ENCODE measurements at regions not wholly inside any gene's neighbourhood (a gene's known extent, or its start where the extent isn't known, plus 50 kb on each side); places are given as distances from the start of the nearest gene placed in this dataset.
"Not testable (repeated sequence)": the region's sequence is repeated elsewhere in the genome, so short reads cannot be mapped to it uniquely, and the experiment has no call there.

DNA sequence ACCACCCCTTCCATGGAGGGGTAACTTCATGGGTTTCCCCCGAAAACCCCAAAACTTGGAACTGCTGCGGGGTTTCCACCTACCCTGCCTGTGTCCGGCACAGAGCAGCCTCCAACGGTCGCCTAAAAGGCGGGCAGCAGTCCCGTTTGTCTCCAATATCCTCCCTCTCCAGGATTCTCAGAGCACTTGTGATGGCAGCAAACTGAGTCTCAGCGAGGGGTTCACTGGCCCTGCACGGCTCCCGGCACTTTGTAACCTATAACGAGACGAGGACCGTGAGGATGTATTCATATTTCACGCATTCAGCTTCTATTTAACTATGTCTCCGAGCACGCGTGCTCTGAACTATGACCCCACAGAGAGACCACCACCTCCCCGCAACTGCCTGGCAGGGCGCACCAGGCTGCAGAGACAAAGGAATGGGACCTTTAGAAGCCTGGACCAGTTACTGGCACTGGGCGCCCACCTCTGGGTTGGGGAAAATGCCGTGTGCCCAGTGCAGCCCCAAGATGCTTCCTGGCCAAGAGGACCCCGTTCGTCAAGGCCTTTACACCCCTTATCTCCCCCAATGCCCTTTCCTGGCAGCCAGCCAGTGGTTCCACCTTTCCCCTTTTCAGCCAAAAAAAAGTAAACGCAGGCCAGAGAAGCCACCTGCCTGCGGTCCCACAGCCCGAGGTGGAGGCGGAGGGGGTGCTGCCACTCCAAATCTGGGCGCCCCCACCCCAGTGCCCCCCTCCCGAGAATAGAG is 173.1 kb upstream of the RTL1 start:
- in situ Hi-C loops (cut with MboI; ENCODE audit: low sequenced_read_pairs), result no loop called here

DNA sequence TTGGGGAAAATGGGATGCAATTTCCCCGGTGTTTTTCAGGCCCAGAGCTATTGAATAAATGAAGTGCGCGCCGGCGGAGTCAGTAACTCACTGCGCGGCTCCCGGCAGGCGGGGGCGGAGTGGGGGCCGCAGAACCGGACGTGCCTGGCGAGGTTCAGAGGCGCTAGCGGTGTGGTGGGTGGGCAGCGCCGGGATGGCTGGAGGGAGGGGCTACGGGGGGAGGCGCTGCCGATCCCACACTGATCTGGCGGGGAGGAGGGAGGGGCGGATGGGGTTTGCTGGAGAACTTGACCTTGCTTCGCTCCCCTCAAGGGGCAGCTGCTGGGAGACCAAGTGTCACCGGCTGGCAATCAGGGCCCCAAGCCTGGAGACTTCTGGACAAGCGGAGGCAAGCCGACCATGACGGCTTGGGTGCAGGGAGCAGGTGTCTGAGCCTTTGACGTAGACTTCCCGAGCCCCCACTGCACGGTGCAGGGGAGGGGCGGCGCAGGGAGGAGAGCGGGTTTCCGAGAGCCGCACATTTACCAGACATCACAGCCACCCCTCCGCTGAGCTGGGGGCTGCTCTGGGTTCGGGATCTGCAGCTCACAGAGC is 174.1 kb upstream of the RTL1 start:
- in situ Hi-C loops (cut with MboI; ENCODE audit: low sequenced_read_pairs), result no loop called here

DNA sequence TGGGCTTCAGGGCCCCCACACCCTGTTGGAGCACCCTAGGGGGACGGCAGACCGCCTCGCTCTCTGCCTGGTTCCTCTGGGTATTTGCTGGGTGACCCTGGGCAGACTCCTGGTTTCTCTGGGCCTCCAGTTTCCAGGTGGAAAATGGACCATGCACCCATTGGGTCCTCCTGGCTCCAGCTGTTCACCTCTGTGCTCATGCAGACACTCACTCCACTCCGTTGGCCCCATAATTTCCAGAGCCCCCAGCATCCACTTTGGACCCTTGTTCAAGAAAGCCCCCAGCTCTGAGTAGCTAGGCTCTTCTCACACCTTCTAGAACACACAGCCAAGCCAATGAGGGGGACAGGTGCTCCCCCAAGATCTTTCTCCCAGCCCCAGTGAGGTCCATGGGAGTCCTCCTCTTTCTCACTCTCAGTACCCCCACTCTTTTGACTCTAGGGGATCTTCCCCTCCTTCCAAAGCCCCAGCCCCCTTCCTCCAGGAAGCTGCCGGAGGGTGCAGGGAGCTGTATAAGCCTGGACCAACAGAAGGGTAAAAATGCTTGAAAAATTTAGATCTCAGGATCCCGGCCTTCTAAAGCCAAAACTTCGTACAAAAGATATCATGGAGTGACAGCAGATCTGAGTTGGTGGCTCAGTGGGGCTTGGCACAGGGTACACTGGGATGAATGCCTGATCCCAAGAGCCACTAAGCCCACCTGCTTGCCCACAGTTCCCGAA is 174.8 kb upstream of the RTL1 start:
- in situ Hi-C loops (cut with MboI; ENCODE audit: low sequenced_read_pairs), result no loop called here

DNA sequence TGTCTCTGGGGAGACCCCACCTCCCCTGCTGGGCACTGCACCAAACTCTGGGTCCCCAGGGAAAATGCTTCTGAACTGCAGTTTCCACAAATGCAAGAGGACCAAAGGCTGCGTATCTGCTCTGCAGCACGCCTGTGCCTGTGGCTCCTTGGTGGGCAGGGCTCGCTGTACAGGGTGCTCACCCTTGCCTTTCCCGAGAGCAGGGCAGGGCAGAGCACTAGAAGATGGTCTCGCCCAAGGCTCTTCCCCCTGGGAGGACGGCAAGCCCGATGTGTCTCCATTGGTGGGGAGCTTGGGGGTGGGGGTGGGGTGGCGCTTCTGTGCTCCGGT is 175.3 kb upstream of the RTL1 start:
- in situ Hi-C loops (cut with MboI; ENCODE audit: low sequenced_read_pairs), result no loop called here

DNA sequence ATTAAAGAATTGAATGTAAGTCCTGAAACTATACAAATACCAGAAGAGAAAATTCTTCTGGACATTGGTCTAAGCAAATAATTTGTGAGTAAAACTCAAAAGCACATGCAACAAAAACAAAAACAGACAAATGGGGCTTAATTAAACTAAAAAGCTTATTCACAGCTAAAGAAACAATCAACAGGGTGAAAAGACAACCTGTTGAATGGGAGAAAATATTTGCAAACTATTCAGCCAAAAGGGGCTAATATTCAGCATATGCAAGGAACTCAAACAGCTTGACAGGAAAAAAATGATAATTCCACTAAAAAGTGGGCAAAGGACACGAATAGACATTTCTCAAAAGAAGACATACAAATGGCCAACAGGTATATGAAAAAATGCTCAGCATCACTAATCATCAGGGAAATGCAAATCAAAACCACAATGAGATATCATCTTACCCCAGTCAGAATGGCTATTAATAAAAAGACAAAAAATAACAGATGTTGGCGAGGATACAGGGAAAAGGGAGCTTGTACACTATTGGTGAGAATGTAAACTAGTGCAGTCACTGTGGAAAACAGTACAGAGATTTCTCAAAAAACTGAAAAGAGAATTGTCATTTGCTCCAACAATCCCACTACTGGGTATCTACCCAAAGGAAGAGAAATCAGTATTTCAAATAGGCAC is 177.5 kb upstream of the RTL1 start:
- in situ Hi-C loops (cut with MboI; ENCODE audit: low sequenced_read_pairs), result no loop called here

DNA sequence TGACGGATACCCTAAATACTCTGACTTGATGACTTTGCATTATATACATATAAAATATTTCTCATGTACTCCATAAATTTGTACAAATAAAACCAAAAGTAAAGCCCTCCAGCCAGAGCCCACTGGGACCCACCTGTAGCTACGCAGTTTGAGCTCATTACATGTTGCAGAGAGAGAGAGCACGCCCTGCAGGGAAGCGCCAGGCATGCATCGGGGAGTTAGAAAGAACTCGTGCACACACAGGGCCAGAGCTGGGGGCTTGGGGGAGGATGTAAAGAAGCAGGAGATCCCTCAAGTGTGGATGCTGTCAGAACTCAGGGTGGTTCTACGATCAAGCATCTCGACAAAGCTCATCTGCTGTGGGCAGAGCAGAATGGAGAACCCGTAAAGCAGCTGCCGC is 178.5 kb upstream of the RTL1 start:
- in situ Hi-C loops (cut with MboI; ENCODE audit: low sequenced_read_pairs), result no loop called here

DNA sequence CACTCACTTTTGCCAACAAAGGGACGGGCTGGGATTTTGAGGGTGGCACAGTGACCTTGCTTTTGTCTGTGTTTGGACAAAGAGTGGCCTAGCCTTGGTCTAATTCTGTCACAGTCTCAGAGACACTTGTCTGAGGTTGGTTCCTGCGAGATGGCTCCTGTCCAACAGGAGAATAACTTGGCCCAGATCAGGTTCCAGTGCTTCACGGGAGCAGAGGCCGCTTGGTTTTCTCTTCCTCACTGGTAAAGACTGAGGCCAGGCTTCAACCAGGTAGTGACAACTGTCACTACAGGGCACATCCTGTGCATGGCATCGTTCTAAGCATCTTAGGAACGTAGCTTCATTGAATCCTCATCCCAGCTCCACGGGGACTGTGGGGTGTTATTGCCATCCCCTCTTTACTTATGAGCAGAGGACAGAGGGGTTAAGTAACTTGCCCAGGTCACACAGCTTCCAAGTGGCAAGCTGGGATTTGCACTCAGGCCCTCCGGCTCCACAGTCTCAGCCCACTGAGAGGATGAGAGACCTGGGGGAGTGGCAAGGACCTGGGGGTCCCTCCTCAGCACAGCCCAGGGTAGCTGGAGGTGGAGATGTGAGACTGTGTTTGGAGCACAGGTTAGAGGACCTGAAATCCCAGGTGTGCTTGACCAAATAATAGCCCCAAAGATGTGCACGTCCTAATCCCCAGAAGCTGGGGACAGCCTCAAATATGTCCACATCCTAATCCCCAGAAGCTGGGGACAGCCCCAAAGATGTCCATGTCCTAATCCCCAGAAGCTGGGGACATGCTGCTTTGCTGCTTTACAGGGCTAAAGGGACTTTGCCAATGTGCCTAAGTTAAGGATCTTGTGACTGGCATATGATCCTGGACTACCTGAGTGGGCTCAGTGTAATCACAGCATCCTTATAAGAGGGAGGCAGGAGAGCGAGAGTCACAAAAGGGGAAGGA is 179.2 kb upstream of the RTL1 start:
- in situ Hi-C loops (cut with MboI; ENCODE audit: low sequenced_read_pairs), result no loop called here

DNA sequence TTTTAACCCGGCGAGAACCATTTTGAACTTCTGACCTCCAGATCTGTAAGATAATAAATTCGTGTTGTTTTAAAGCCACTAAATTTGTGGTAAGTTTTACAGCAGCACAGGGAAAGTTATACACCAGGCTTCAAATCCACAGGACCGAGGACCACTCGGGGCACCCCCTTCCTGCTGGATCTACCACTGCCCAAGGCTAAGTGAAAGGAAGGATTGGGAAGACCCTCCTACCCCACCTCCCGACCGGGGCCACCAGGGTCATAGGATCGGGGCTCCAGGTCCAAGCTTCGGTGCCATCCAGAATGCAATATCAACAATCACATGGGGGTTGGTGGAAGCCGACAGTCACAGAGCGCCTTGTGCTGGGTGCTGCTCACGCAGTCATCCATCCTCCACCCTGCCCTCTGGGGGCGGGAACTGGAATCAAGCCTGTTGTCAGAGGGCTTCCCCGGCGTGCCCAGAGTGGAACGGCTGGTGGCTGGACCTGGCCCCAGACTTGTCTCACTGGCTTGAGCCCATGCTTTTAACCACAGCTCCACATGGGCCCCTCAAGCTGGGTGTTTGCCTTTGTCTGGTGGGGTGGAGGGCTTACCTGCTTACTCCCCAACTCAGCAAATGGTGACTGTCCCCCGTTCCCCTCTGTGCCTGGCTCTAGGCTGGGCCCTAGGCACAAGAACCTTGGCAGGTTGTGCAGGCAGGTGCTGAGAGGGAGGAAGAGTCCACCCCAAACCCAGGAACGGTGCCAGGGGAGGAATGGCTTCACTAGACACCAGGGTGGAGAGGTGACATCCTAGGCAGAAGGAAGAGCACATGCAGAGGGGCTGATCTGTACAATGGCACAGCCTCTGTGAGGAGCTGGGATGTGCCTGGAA is 180.3 kb upstream of the RTL1 start:
- in situ Hi-C loops (cut with MboI; ENCODE audit: low sequenced_read_pairs), result no loop called here

DNA sequence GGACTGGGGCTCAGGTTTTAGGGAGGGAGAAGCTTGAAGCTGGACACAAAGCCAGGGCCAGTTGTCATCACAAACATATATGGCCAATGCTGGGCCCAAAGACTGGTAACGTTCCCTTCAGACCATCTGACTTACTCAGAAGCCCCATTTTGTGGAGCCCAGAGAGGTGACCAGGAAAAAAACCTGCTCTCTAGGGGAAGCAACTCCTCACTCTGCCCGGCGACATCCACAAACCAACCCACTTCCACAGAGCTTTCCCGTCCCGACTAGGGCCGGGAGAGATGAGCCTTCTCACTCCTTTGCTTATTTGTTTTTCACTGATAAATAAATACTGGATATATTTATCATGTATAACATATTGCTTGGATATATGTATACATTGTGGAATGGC is 180.9 kb upstream of the RTL1 start:
- in situ Hi-C loops (cut with MboI; ENCODE audit: low sequenced_read_pairs), result no loop called here

DNA sequence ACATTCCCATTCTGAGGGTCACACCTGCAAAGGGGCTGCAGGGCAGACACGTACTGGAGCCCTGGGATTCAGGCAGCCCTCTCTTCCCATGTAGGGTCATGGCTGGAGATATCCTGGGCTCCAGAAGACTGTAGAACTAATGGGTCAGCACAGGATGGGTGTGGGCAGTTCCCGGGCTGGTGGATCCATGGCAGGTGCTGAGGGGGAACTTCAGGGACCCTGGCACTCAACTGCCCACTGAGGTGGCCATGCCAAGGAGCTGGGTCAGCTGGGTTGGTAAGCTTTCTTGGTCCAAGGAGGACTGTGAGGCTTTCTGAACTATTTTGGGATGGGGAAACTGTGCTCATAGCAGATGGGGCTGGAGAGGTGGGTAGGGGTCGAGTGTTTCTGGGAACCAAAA is 183.4 kb upstream of the RTL1 start:
- in situ Hi-C loops (cut with MboI; ENCODE audit: low sequenced_read_pairs), result no loop called here

DNA sequence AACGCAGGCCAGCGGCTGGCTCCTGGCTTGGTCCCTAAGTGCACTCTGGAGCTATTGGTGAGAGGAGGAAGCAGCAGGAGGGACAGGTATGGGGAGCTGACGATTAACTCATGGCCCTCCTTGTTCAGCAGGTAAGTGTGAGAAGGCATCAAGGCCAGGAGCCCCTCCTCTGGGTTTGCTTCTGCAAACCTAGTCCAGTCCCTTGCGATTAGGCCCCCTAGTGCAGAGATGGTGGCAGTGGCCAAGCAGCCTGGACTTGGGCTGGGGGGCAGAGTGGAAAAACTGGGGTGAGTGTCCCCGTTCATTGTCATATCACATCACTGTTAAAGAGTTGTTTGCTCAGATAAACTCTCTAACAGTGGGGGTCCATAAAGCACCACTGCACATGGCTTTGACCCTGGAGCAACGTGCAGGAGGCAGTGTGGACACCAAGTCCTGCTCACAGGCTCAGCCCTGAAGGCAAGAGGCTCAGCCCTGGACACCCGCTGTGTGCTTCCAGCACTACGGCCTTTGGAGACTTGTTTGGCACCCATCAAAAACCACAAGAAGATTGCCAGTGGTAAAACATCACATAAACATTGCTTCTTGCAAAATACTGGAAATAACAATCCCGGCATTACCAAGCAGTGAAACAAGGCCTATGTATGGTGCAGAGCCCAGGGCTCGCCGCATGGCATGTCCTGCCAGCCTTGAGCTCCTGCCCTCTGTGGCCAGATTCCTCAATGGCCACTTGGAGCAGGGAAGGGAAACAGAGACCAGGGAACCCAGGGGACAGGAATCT is 184.3 kb upstream of the RTL1 start:
- in situ Hi-C loops (cut with MboI; ENCODE audit: low sequenced_read_pairs), result no loop called here

DNA sequence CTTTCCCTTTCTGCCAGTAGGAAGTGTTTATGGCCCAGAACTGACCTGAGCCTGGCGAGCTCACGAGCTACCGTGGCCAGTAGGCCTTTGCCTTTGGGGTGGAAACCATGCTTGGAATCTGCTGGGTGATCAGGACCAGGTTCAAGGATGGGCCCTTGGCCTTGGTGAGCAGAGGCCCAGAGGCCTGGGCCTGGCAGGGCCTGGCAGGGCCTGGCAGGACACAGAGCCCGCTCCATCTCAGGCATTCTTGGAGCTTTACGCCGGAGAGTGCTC is 184.8 kb upstream of the RTL1 start:
- in situ Hi-C loops (cut with MboI; ENCODE audit: low sequenced_read_pairs), result no loop called here

DNA sequence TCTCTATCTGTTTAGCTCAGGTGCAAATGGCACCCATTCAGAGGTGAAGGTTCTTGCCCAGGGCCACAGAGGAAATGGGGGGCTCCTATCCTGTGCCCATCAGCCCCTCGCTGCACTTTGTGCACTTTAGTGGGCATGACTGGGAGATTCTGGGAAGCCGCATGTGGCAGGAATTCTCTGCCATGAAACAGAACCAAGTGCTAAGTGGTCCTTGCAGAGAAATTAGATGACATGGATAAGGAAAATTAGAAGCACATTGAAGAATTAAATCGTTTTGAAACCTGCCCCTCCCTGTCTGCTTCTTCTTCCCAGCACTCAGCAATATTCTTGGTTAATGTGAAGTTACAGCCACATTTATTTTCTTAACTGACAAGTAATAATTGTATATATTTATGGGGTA is 185.2 kb upstream of the RTL1 start:
- in situ Hi-C loops (cut with MboI; ENCODE audit: low sequenced_read_pairs), result no loop called here

DNA sequence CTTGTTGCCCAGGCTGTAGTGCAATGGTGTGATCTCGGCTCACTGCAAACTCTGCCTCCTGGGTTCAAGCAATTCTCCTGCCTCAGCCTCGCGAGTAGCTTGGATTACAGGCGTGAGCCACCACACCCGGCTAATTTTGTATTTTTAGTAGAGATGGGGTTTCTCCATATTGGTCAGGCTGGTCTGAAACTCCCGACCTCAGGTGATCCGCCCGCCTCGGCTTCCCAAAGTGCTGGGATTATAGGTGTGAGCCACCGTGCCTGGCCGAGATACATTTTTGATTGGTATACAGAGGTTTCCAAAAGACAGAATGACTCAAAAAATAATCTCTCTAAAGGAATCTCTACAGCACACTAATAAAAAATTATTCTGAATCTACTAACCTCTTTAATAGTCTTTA is 187.0 kb upstream of the RTL1 start:
- in situ Hi-C loops (cut with MboI; ENCODE audit: low sequenced_read_pairs), result not testable (repeated sequence)

DNA sequence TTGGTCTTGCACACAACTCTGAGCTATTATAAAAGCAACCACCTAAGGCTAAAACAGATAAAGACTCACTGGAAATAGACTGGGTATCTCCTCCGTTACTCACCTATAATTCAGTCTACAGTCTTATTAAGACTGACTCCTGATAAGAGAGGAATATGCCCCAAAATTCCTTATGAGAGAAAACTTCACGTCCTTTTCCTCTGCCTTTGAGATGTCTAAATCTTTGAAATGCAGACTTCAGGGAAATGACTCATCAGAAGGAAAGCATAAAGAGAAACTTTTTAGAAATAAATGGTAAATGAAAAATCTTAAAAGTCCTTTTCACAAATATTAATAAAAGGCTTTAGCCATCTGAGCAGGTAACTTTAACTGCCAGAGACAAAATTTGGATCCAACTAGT is 187.5 kb upstream of the RTL1 start:
- in situ Hi-C loops (cut with MboI; ENCODE audit: low sequenced_read_pairs), result no loop called here

DNA sequence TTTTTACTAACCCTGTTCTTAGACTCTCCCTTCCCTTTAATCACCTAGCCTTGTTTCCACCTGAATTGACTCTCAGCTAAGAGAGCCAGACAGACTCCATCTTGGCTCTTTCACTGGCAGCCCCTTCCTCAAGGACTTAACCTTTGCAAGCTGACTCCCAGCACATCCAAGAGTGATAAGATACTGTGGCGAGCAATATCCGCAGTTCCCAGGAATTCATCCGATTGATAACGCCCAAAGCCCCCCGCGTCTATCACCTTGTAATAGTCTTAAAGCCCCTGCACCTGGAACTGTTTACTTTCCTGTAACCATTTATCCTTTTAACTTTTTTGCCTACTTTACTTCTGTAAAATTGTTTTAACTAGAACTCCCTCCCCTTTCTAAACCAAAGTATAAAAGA is 191.4 kb upstream of the RTL1 start:
- in situ Hi-C loops (cut with MboI; ENCODE audit: low sequenced_read_pairs), result not testable (repeated sequence)

DNA sequence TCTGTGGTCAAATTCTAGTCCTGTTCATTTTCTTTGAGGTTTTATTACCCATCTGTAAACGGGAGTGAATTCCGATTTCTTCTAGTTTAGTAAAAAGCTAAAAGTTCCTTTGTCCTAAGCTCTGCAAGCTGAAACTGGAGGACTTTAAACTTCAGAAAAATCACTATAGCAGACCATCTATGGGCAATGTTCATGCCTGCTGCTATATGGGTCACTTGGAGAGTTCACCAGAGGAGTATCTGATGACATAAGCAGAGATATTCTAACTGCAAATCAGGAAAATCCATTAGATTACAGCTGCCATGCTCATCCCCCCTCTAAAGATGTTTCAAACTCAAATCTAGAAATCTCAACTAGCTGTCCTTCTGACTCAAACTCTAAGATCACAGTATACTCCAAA is 193.0 kb upstream of the RTL1 start:
- in situ Hi-C loops (cut with MboI; ENCODE audit: low sequenced_read_pairs), result no loop called here

DNA sequence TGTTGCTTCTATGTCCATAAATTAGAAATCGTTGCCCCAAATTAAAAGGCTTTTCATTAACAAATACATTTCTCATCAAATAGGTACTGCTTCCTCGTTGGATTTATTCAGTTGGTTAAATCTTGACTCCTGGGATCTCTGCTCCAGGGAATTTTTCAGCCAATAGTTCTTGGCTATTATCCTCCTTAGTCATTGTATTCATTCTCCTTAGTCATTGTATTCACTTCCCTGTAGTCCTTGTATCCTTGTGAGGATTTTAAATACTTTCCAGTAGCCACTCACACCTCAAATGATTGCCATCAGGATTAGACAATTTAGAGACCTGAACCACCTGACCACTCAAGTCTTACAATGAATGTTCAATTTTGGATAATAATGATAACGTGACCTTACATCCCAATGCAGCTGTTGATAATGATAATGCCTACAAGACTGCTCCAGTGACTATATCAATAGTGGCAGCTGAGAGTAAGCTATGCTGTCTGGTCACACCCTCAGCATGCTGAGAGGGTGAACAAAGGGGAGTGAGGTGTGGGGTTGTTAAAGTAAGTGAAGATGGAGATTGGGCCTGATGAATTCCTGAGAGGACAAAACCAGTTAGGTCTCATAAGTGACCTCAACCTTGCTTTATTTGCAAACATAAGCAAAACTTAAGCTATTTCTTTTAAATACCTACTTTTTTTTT is 193.7 kb upstream of the RTL1 start:
- in situ Hi-C loops (cut with MboI; ENCODE audit: low sequenced_read_pairs), result no loop called here

DNA sequence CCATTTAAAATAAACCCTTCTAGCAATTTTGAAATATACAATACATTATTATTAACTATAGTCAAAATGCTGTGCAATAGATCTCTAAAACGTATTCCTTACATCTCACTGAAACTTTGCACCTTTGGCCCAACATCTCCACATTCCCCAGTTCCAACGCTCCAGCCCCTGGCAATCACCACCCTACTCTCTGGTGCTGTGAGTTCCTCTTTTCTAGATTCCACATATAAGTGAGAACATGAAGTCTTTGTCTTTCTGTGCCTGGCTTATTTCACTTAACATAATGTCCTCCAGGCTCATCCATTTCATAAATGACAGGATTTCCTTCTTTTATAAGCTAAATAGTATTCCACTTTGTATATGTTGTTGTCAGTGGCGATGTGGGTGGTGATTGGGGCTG is 194.7 kb upstream of the RTL1 start:
- in situ Hi-C loops (cut with MboI; ENCODE audit: low sequenced_read_pairs), result no loop called here

All from HL-60/S4 (cell line).